Spleen (tissue), 7 donors: ENCODE measurements at regions not wholly inside any gene's neighbourhood (a gene's known extent, or its start where the extent isn't known, plus 50 kb on each side); places are given as distances from the start of the nearest gene placed in this dataset.

Source experiments
- CTCF ChIP-seq, 11 experiments: fragments of 200-600 bp in 7 of 11; fragments of 450-650 bp in 4 of 11; sonication (generic) in 4 of 11; IDR thresholded peaks in 8 of 11; conservative IDR thresholded peaks in 3 of 11; 1 replicate in 7 of 11; 2 replicates in 4 of 11; pipeline versions ENCODE4 v1.4.0 to v1.8.0; 2016 to 2021; ENCODE audit warnings: antibody characterized with exemption in 11 of 11, inconsistent platforms in 4 of 11, mild to moderate bottlenecking in 1 of 11
- POLR2A ChIP-seq, 3 donors: fragments of 450-650 bp; IDR thresholded peaks; one replicate each; pipeline ENCODE4 v1.5.1; 2017; ENCODE audit warnings: antibody characterized with exemption in 3 of 3, mild to moderate bottlenecking in 1 of 3
- donor health status: DM: no; HTN: no; CAD: no; lungs with moderate emphysema.
- donor health status: DM: no; HTN: no; CAD: no.
- donor health status: DM: no; HTN: no; CAD: no.

DNA sequence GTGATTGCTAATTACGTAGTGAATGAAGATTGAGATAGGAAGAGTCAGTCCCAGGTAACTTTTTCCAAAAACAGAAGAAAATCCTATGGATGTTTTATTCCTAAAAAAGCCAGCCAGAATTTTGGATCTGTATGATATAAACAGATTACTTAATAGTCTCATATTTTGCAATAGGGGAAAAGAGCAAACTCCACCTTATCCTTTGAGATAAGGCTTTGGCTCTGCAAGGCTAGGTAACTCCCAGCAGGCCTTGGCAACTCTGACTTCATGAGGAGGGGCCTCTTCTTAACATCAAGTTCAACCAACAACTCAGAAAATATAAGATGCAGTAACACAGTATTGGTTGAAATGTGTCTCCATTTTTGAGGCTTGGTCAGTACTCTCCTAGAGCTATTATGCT is 98.7 kb upstream of the SLC4A4 start:
- TF ChIP-seq POLR2A (IDR thresholded peaks at IDR 0.05): no peak
- TF ChIP-seq CTCF (IDR thresholded peaks at IDR 0.05 in 8 of 11, conservative IDR thresholded peaks at IDR 0.05 in 3 of 11): no peak
